ENCODE measurements at regions not wholly inside any gene's neighbourhood (a gene's known extent, or its start where the extent isn't known, plus 50 kb on each side); places are given as distances from the start of the nearest gene placed in this dataset.

DNA sequence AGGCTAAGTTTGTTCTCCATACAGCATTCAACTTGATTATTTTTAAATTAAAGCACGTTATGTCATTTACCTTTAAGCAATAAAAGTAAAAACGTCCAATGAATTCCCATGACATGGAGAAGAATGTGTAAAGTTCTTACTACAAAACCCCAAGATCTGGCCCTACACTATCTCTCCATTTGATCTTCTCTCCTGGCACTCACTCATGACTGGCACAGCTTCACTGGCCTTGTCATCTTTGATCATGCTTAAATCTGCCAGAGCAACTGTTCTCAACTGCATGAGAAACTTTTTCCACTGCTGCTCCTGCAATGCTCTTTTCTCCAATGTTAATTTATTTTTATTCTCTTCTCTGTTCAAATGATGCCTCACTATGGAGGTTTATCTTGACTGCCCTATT, 1109.0 kb upstream of the IGFBP7 start:
- Histone ChIP-seq H3K9me3 (ENCODE audit: control insufficient read depth, insufficient read depth, low read depth, low read length) (no peaks in the 10 kb centered on the region), H3K4me3 (ENCODE audit: low read depth in 2 of 2, low read length in 2 of 2) (no peak overlapping the region), H3K27me3 (ENCODE audit: control insufficient read depth, insufficient read depth, low read length) (no peaks in the 10 kb centered on the region), H3K36me3 (ENCODE audit: control insufficient read depth, insufficient read depth, low read length) (no peaks in the 10 kb centered on the region), H3K27ac (ENCODE audit: low read length) (no peak overlapping the region), H3K4me1 (ENCODE audit: control insufficient read depth, insufficient read depth, low read length) (no peaks in the 10 kb centered on the region)
- ATAC-seq, result no peak
- no TSS peak for BruUV-seq (replicated peaks)
- POLR2A ChIA-PET, result no interaction called here
- TF ChIP-seq, protein P1, sequence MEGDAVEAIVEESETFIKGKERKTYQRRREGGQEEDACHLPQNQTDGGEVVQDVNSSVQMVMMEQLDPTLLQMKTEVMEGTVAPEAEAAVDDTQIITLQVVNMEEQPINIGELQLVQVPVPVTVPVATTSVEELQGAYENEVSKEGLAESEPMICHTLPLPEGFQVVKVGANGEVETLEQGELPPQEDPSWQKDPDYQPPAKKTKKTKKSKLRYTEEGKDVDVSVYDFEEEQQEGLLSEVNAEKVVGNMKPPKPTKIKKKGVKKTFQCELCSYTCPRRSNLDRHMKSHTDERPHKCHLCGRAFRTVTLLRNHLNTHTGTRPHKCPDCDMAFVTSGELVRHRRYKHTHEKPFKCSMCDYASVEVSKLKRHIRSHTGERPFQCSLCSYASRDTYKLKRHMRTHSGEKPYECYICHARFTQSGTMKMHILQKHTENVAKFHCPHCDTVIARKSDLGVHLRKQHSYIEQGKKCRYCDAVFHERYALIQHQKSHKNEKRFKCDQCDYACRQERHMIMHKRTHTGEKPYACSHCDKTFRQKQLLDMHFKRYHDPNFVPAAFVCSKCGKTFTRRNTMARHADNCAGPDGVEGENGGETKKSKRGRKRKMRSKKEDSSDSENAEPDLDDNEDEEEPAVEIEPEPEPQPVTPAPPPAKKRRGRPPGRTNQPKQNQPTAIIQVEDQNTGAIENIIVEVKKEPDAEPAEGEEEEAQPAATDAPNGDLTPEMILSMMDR (IDR thresholded peaks at IDR 0.05), result no peak
- in situ Hi-C loops (cut with HindIII; ENCODE audit: low pct_unique_long_range_greater_than_20kb, low sequenced_read_pairs), result no loop called here
- no peak for DNase-seq (ENCODE audit: low read depth, low spot score)
- CTCF ChIA-PET, result no interaction called here
- intact Hi-C loops (cut with micrococcal nuclease; ENCODE audit: unreplicated experiment), result no loop called here

DNA sequence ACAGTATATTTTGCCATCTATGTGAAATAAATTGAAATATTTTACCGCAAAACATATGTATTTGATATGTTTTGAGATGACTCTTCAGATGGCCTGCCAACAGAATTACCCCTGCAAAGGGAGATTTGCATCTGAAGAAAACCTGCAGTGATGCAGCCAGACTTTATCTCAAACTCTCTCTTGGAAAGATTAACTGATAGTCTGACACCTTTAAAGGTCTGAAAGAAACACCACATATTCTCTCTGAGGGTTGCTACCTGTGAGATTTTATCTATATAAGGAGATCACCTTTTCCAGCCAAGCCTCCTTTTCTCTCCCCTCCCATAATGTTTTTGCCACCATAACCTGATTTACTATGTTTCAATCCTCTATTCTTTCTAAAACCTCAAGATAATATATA, 1106.3 kb upstream of the IGFBP7 start:
- H3K27me3 ChIP-seq (ENCODE audit: control insufficient read depth, insufficient read depth, low read length), result no peaks in the 10 kb centered on the region
- POLR2A ChIA-PET, result no interaction called here
- in situ Hi-C loops (cut with HindIII; ENCODE audit: low pct_unique_long_range_greater_than_20kb, low sequenced_read_pairs), result no loop called here
- intact Hi-C loops (cut with micrococcal nuclease; ENCODE audit: unreplicated experiment), result no loop called here
- no peak for ATAC-seq
- DNase-seq (ENCODE audit: low read depth, low spot score), result no peak
- no peaks in the 10 kb centered on the region for H3K4me1 ChIP-seq (ENCODE audit: control insufficient read depth, insufficient read depth, low read length)
- CTCF ChIA-PET, result no interaction called here
- H3K9me3 ChIP-seq (ENCODE audit: control insufficient read depth, insufficient read depth, low read depth, low read length), result no peaks in the 10 kb centered on the region
- TF ChIP-seq TCF7L2 (IDR thresholded peaks at IDR 0.05; ENCODE audit: low read depth, low read length) (no peak), POLR2AphosphoS5 (IDR thresholded peaks at IDR 0.05; ENCODE audit: low read depth, low read length) (no peak), SIN3A (IDR thresholded peaks at IDR 0.05; ENCODE audit: borderline replicate concordance, insufficient read depth, low read depth, low read length) (no peak)
- TF ChIP-seq, protein P2, sequence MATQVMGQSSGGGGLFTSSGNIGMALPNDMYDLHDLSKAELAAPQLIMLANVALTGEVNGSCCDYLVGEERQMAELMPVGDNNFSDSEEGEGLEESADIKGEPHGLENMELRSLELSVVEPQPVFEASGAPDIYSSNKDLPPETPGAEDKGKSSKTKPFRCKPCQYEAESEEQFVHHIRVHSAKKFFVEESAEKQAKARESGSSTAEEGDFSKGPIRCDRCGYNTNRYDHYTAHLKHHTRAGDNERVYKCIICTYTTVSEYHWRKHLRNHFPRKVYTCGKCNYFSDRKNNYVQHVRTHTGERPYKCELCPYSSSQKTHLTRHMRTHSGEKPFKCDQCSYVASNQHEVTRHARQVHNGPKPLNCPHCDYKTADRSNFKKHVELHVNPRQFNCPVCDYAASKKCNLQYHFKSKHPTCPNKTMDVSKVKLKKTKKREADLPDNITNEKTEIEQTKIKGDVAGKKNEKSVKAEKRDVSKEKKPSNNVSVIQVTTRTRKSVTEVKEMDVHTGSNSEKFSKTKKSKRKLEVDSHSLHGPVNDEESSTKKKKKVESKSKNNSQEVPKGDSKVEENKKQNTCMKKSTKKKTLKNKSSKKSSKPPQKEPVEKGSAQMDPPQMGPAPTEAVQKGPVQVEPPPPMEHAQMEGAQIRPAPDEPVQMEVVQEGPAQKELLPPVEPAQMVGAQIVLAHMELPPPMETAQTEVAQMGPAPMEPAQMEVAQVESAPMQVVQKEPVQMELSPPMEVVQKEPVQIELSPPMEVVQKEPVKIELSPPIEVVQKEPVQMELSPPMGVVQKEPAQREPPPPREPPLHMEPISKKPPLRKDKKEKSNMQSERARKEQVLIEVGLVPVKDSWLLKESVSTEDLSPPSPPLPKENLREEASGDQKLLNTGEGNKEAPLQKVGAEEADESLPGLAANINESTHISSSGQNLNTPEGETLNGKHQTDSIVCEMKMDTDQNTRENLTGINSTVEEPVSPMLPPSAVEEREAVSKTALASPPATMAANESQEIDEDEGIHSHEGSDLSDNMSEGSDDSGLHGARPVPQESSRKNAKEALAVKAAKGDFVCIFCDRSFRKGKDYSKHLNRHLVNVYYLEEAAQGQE (IDR thresholded peaks at IDR 0.05; ENCODE audit: insufficient read depth in 1 of 2, low read depth in 2 of 2, low read length in 1 of 2), result no peak
- TF ChIP-seq, protein P1 (IDR thresholded peaks at IDR 0.05), result no peak
- no peak overlapping the region for H3K27ac ChIP-seq (ENCODE audit: low read length)
- no peaks in the 10 kb centered on the region for H3K36me3 ChIP-seq (ENCODE audit: control insufficient read depth, insufficient read depth, low read length)
- H3K4me3 ChIP-seq (ENCODE audit: low read depth in 2 of 2, low read length in 2 of 2), result no peak overlapping the region
- BruUV-seq (replicated peaks), result no TSS peak

DNA sequence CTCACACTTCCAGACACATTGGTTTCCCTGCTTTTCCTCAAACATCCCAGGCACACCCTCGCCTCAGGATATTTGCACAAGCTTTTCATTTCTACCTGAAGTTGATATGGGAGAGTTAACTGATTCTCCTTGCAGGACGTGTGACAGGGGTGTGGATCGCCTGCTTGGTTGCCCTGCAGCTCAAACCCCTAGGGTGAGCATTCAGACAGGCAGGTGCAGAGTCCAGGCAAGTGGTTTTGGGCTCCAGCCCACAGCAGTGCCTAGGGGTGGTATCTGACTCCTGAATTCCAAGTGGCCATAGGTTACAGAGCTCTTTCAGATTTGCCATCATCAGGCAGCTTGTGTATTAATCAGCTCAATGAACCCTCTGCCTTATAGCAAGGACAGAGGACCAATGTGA, 1104.2 kb upstream of the IGFBP7 start:
- no peak for DNase-seq (ENCODE audit: low read depth, low spot score)
- POLR2A ChIA-PET, result no interaction called here
- CTCF ChIA-PET, result no interaction called here
- TF ChIP-seq, protein P1 (IDR thresholded peaks at IDR 0.05), result no peak
- TF ChIP-seq, protein P2 (IDR thresholded peaks at IDR 0.05; ENCODE audit: insufficient read depth in 1 of 2, low read depth in 2 of 2, low read length in 1 of 2), result no peak
- no peak for TF ChIP-seq SIN3A (IDR thresholded peaks at IDR 0.05; ENCODE audit: borderline replicate concordance, insufficient read depth, low read depth, low read length)
- TF ChIP-seq POLR2AphosphoS5 (IDR thresholded peaks at IDR 0.05; ENCODE audit: low read depth, low read length), result no peak
- TF ChIP-seq TCF7L2 (IDR thresholded peaks at IDR 0.05; ENCODE audit: low read depth, low read length), result no peak
- no peak for ATAC-seq
- H3K9me3 ChIP-seq (ENCODE audit: control insufficient read depth, insufficient read depth, low read depth, low read length), result no peaks in the 10 kb centered on the region
- intact Hi-C loops (cut with micrococcal nuclease; ENCODE audit: unreplicated experiment) (no loop called here), in situ Hi-C loops (cut with HindIII; ENCODE audit: low pct_unique_long_range_greater_than_20kb, low sequenced_read_pairs) (no loop called here)
- no peaks in the 10 kb centered on the region for H3K36me3 ChIP-seq (ENCODE audit: control insufficient read depth, insufficient read depth, low read length)
- no TSS peak for BruUV-seq (replicated peaks)
- H3K27me3 ChIP-seq (ENCODE audit: control insufficient read depth, insufficient read depth, low read length), result no peaks in the 10 kb centered on the region
- no peak overlapping the region for H3K27ac ChIP-seq (ENCODE audit: low read length)
- H3K4me1 ChIP-seq (ENCODE audit: control insufficient read depth, insufficient read depth, low read length), result no peaks in the 10 kb centered on the region
- no peak overlapping the region for H3K4me3 ChIP-seq (ENCODE audit: low read depth in 2 of 2, low read length in 2 of 2)
